ENCODE measurements at regions not wholly inside any gene's neighbourhood (a gene's known extent, or its start where the extent isn't known, plus 50 kb on each side); places are given as distances from the start of the nearest gene placed in this dataset.

DNA sequence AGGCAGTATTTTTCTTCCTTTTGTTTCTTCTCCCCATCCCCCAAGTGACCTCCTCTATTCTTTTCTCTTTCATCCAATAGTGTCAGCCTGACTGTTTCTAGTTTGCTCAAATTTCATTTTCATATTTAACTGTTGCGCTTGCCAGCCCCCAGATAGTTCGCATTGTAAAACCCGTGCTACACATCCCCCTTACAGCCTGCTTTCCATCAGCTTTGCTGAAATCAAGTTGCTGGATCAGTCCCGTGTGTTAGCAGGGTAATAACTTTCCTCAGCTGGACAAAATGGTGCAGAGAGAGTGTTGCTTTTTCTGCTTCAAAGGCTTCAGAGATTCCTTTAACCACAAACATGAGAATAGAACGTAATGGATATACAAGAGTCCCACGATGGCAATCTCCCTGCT lies 180.6 kb upstream of the NPVF start:
- DNase-seq, result no peak
- H3K27me3 ChIP-seq, result no peaks in the 10 kb centered on the region
- intact Hi-C loops (cut with DNase I), result no loop called here
- H3K4me1 ChIP-seq (ENCODE audit: insufficient read depth), result no peaks in the 10 kb centered on the region
- no peaks in the 10 kb centered on the region for H3K36me3 ChIP-seq
- H3K27ac ChIP-seq, result no peak overlapping the region
- no peaks in the 10 kb centered on the region for H3K9me3 ChIP-seq
- no peak overlapping the region for H3K4me3 ChIP-seq
- TF ChIP-seq, protein P1, sequence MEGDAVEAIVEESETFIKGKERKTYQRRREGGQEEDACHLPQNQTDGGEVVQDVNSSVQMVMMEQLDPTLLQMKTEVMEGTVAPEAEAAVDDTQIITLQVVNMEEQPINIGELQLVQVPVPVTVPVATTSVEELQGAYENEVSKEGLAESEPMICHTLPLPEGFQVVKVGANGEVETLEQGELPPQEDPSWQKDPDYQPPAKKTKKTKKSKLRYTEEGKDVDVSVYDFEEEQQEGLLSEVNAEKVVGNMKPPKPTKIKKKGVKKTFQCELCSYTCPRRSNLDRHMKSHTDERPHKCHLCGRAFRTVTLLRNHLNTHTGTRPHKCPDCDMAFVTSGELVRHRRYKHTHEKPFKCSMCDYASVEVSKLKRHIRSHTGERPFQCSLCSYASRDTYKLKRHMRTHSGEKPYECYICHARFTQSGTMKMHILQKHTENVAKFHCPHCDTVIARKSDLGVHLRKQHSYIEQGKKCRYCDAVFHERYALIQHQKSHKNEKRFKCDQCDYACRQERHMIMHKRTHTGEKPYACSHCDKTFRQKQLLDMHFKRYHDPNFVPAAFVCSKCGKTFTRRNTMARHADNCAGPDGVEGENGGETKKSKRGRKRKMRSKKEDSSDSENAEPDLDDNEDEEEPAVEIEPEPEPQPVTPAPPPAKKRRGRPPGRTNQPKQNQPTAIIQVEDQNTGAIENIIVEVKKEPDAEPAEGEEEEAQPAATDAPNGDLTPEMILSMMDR (IDR thresholded peaks at IDR 0.05), result no peak
- TF ChIP-seq POLR2A (IDR thresholded peaks at IDR 0.05) (no peak), EP300 (IDR thresholded peaks at IDR 0.05) (no peak)
- 28 to 37% (median 36%) methylated on average over 6 of the region's 6 CpGs for WGBS, 3 donors

DNA sequence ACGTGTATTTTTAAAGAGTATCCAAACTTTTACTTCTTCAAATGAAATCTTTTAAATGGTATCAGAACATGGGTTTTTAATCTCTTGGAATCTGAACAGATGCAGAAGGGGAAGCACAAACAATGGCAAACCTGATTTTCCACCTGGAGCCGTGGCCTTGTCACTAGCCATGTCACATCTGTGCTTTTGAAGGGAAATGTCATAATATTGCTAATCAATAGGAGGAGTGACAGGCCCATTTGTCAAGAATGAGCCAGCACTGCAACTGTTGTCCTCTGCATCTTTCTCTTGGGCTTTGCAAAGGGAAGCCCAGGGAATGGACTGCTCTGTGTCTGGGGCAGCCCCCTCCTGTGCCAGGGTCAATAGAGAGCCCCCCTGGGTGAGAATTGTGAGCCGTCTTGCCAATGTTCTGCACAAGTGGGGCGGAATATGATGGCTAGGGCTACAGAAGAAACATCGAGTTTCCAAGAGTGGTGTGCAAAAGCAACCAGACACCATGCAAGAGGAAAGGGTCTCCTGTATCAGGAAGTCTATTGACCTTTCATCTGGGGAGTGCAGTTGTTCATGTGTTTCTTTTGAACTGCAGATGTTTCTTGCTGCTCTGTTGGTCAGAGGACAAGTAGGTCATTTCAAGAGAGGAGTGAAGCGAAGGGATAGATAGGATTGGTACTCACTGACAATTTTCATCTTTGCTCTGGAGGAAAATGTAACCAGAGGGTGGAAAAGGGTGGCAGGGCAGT lies 181.8 kb upstream of the NPVF start:
- TF ChIP-seq, protein P1 (IDR thresholded peaks at IDR 0.05), result no peak
- no peak for TF ChIP-seq EP300 (IDR thresholded peaks at IDR 0.05)
- TF ChIP-seq POLR2A (IDR thresholded peaks at IDR 0.05), result no peak
- no peak for DNase-seq
- intact Hi-C loops (cut with DNase I), result no loop called here
- no peaks in the 10 kb centered on the region for H3K36me3 ChIP-seq
- H3K4me3 ChIP-seq, result no peak overlapping the region
- WGBS, 3 donors, result 86 to 87% (median 86%) methylated on average over 6 of the region's 6 CpGs
- H3K27me3 ChIP-seq, result no peaks in the 10 kb centered on the region
- H3K4me1 ChIP-seq (ENCODE audit: insufficient read depth), result no peaks in the 10 kb centered on the region
- H3K9me3 ChIP-seq, result no peaks in the 10 kb centered on the region
- no peak overlapping the region for H3K27ac ChIP-seq

DNA sequence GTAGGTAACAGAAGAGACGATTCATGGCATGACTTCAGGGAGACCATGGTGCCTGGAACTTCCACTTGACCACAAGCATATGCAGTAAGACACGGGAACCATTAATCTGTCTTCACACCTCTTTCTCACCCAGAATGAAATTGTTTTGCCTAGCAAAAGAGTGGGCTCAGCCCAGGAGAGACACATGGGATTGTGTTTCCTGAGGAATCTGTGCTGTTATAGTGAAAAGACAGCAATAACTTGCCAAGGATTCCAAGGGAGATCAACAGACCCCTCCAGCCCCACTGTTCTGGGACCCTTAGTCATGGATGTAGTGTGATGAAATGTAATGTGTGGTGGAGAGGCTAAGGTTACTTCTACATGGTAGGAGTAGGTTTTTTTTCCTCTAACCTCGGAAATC lies 192.5 kb upstream of the NPVF start:
- H3K9me3 ChIP-seq, result no peaks in the 10 kb centered on the region
- no peaks in the 10 kb centered on the region for H3K4me1 ChIP-seq (ENCODE audit: insufficient read depth)
- no peak overlapping the region for H3K4me3 ChIP-seq
- no peaks in the 10 kb centered on the region for H3K27me3 ChIP-seq
- TF ChIP-seq, protein P1 (IDR thresholded peaks at IDR 0.05), result no peak
- TF ChIP-seq POLR2A (IDR thresholded peaks at IDR 0.05) (no peak), EP300 (IDR thresholded peaks at IDR 0.05) (no peak)
- H3K36me3 ChIP-seq, result no peaks in the 10 kb centered on the region
- no peak overlapping the region for H3K27ac ChIP-seq
- no peak for DNase-seq
- WGBS, 3 donors, result 56 to 69% (median 65%) methylated on average over 3 of the region's 3 CpGs
- intact Hi-C loops (cut with DNase I), result no loop called here

DNA sequence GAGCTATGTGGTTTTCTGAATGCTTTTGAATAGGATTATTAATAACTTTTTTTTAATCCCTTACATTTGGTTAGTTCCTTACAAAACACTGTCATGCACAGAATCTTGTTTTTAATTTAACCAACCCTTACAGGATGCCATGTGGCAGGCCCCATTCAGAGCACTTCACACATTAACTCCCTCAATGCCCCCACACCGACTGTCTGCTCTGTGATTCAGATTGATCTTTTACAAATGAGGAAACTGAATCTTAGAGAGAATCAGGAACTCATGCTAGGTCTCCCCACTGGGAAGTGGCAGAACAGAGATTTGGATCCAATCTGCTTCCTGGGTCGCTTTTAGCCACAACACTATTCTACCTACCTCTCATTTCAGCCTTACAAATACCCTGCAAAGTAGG lies 195.8 kb upstream of the NPVF start:
- no peak for DNase-seq
- no peak overlapping the region for H3K4me3 ChIP-seq
- TF ChIP-seq, protein P1 (IDR thresholded peaks at IDR 0.05), result no peak
- TF ChIP-seq POLR2A (IDR thresholded peaks at IDR 0.05), result no peak
- TF ChIP-seq EP300 (IDR thresholded peaks at IDR 0.05), result no peak
- H3K27me3 ChIP-seq, result no peaks in the 10 kb centered on the region
- no peaks in the 10 kb centered on the region for H3K9me3 ChIP-seq
- intact Hi-C loops (cut with DNase I), result no loop called here
- no peaks in the 10 kb centered on the region for H3K36me3 ChIP-seq
- WGBS, 3 donors, result 69 to 79% (median 76%) methylated on average over 2 of the region's 2 CpGs
- no peak overlapping the region for H3K27ac ChIP-seq
- H3K4me1 ChIP-seq (ENCODE audit: insufficient read depth), result no peaks in the 10 kb centered on the region
